Thyroid gland (tissue), 4 donors: ENCODE measurements at regions not wholly inside any gene's neighbourhood (a gene's known extent, or its start where the extent isn't known, plus 50 kb on each side); places are given as distances from the start of the nearest gene placed in this dataset.

ENCODE experiments used
- DNase-seq, 2 donors: peaks; one replicate each; pipeline ENCODE4 v3.0.0-alpha.2; 2019
- H3K27ac ChIP-seq, 3 donors: fragments of 200-600 bp; sonication (generic); 1 replicate in 2 of 3; 2 replicates in 1 of 3; pipeline ENCODE4 v1.5.1; 2016 to 2019; ENCODE audit warnings: mild to moderate bottlenecking in 1 of 3, moderate library complexity in 1 of 3
- H3K27me3 ChIP-seq: fragments of 200-600 bp; sonication (generic); one replicate; pipeline ENCODE4 v1.5.1; 2019
- H3K36me3 ChIP-seq, 2 donors: fragments of 200-600 bp; sonication (generic); one replicate each; pipeline ENCODE4 v1.5.1; 2016 to 2019
- H3K4me1 ChIP-seq, 2 donors: fragments of 200-600 bp; sonication (generic); one replicate each; pipeline ENCODE4 v1.5.1; 2017 to 2019
- H3K4me3 ChIP-seq, 3 donors: fragments of 200-600 bp; sonication (generic); replicated peaks in 1 of 3; 1 replicate in 2 of 3; 2 replicates in 1 of 3; pipeline ENCODE4 v1.5.1; 2016; ENCODE audit warnings: mild to moderate bottlenecking in 1 of 3
- H3K9me3 ChIP-seq: fragments of 200-600 bp; sonication (generic); one replicate; pipeline ENCODE4 v1.5.1; 2017
- POLR2A ChIP-seq, 2 donors: fragments of 450-650 bp; IDR thresholded peaks; one replicate each; pipeline ENCODE4 v1.6.1; 2017; ENCODE audit warnings: antibody characterized with exemption in 2 of 2, mild to moderate bottlenecking in 2 of 2, moderate library complexity in 1 of 2
- WGBS, 2 donors: methylation state at CpG; one replicate each; pipeline ENCODE4 v1.1.5; 2017; 5-methylcytosine and 5-hydroxymethylcytosine counted together
- intact Hi-C: fragments of 100-400 bp; cut with DNase I; formaldehyde crosslinking; loops from one replicate; pipeline ENCODE4 v1.15.1; 2023
- TF ChIP-seq, protein P1 (sequence below), 6 experiments: fragments of 200-600 bp in 3 of 6; fragments of 450-650 bp in 3 of 6; sonication (generic) in 3 of 6; IDR thresholded peaks; one replicate each; pipeline ENCODE4 v1.5.1; 2016 to 2019; ENCODE audit warnings: antibody characterized with exemption in 6 of 6, mild to moderate bottlenecking in 2 of 6, inconsistent platforms in 1 of 6, moderate library complexity in 1 of 6

DNA sequence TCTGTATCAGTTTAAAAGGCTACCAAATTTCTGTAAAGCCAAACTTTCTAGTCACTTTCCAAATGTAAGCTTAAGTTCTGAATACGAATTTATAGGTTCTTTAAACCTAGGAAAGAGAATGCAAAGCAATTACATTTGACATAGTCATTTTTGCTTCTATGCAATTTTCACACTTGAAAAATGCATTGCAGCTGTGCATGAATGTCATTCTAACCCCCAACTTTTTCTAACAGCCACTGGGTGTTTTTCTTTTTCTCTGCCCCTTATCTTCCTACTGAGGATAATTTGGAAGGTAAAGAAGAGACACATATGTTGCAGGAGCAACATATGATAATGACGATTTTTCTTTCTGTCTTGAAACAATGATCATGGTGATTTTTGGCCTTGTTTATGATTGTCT, 537.5 kb downstream of the SPRY1 start:
- H3K4me3 ChIP-seq, result no peak overlapping the region
- no peak for DNase-seq
- no peaks in the 10 kb centered on the region for H3K4me1 ChIP-seq
- H3K27me3 ChIP-seq, result no peaks in the 10 kb centered on the region
- 93 to 94% methylated on average over 2 of the region's 2 CpGs for WGBS, 2 donors
- no peak overlapping the region for H3K27ac ChIP-seq
- intact Hi-C loops, result no loop called here
- no peaks in the 10 kb centered on the region for H3K9me3 ChIP-seq
- no peaks in the 10 kb centered on the region for H3K36me3 ChIP-seq
- TF ChIP-seq POLR2A (IDR thresholded peaks at IDR 0.05), result no peak
- TF ChIP-seq, protein P1, sequence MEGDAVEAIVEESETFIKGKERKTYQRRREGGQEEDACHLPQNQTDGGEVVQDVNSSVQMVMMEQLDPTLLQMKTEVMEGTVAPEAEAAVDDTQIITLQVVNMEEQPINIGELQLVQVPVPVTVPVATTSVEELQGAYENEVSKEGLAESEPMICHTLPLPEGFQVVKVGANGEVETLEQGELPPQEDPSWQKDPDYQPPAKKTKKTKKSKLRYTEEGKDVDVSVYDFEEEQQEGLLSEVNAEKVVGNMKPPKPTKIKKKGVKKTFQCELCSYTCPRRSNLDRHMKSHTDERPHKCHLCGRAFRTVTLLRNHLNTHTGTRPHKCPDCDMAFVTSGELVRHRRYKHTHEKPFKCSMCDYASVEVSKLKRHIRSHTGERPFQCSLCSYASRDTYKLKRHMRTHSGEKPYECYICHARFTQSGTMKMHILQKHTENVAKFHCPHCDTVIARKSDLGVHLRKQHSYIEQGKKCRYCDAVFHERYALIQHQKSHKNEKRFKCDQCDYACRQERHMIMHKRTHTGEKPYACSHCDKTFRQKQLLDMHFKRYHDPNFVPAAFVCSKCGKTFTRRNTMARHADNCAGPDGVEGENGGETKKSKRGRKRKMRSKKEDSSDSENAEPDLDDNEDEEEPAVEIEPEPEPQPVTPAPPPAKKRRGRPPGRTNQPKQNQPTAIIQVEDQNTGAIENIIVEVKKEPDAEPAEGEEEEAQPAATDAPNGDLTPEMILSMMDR (IDR thresholded peaks at IDR 0.05), result no peak

GRCh38 chr4:123936621-123937043, 540.0 kb downstream of the SPRY1 start:
- H3K9me3 ChIP-seq, result no peaks in the 10 kb centered on the region
- H3K4me1 ChIP-seq, result no peaks in the 10 kb centered on the region
- no peak for DNase-seq
- no peaks in the 10 kb centered on the region for H3K27me3 ChIP-seq
- H3K27ac ChIP-seq, result no peak overlapping the region
- intact Hi-C loops, result no loop called here
- TF ChIP-seq, protein P1 (IDR thresholded peaks at IDR 0.05), result no peak
- TF ChIP-seq POLR2A (IDR thresholded peaks at IDR 0.05), result no peak
- no peak overlapping the region for H3K4me3 ChIP-seq
- no peaks in the 10 kb centered on the region for H3K36me3 ChIP-seq
- 67 to 73% methylated on average over 2 of the region's 2 CpGs for WGBS, 2 donors

- no peak for TF ChIP-seq POLR2A (IDR thresholded peaks at IDR 0.05)
- TF ChIP-seq, protein P1 (IDR thresholded peaks at IDR 0.05), result no peak
- 84 to 90% methylated on average over 4 of the region's 4 CpGs for WGBS, 2 donors
- intact Hi-C loops, result no loop called here
- Histone ChIP-seq H3K4me1 (no peaks in the 10 kb centered on the region), H3K9me3 (no peaks in the 10 kb centered on the region), H3K27ac (no peak overlapping the region), H3K4me3 (no peak overlapping the region), H3K27me3 (no peaks in the 10 kb centered on the region), H3K36me3 (no peaks in the 10 kb centered on the region)
- no peak for DNase-seq
Observed at GRCh38 chr4:123937581-123937980, 541.0 kb downstream of the SPRY1 start.

GRCh38 chr4:123939621-123940020, 543.0 kb downstream of the SPRY1 start:
- TF ChIP-seq, protein P1 (IDR thresholded peaks at IDR 0.05), result no peak
- no peak for TF ChIP-seq POLR2A (IDR thresholded peaks at IDR 0.05)
- 77 to 80% methylated on average over 1 of the region's 1 CpG for WGBS, 2 donors
- H3K27ac ChIP-seq, result no peak overlapping the region
- H3K4me1 ChIP-seq, result no peaks in the 10 kb centered on the region
- no peaks in the 10 kb centered on the region for H3K27me3 ChIP-seq
- DNase-seq, result no peak
- H3K9me3 ChIP-seq, result no peaks in the 10 kb centered on the region
- intact Hi-C loops, result no loop called here
- H3K4me3 ChIP-seq, result no peak overlapping the region
- H3K36me3 ChIP-seq, result no peaks in the 10 kb centered on the region

- H3K4me3 ChIP-seq, result no peak overlapping the region
- WGBS, 2 donors, result 91 to 94% methylated on average over 2 of the region's 2 CpGs
- H3K4me1 ChIP-seq, result no peaks in the 10 kb centered on the region
- no peak overlapping the region for H3K27ac ChIP-seq
- DNase-seq, result no peak
- intact Hi-C loops, result no loop called here
- TF ChIP-seq POLR2A (IDR thresholded peaks at IDR 0.05), result no peak
- TF ChIP-seq, protein P1 (IDR thresholded peaks at IDR 0.05), result no peak
- no peaks in the 10 kb centered on the region for H3K36me3 ChIP-seq
- H3K27me3 ChIP-seq, result no peaks in the 10 kb centered on the region
- no peaks in the 10 kb centered on the region for H3K9me3 ChIP-seq
Observed at GRCh38 chr4:123940604-123941003, 544.0 kb downstream of the SPRY1 start.
